Muscle of leg (tissue), 3 donors: ENCODE measurements at regions not wholly inside any gene's neighbourhood (a gene's known extent, or its start where the extent isn't known, plus 50 kb on each side); places are given as distances from the start of the nearest gene placed in this dataset.

Source experiments
- DNase-seq: peaks from one replicate; pipeline ENCODE4 v3.0.0; 2013
- H3K27ac ChIP-seq: one replicate; pipeline ENCODE4 v1.5.1; 2013; ENCODE audit warnings: mild to moderate bottlenecking, low read length, control low read depth
- H3K27me3 ChIP-seq: one replicate; pipeline ENCODE4 v1.6.1; 2013; ENCODE audit warnings: low read length; ENCODE audit not compliant: control insufficient read depth, insufficient read depth
- H3K36me3 ChIP-seq: one replicate; pipeline ENCODE4 v1.6.1; 2013; ENCODE audit warnings: low read length; ENCODE audit not compliant: control insufficient read depth, insufficient read depth
- H3K4me1 ChIP-seq: one replicate; pipeline ENCODE4 v1.6.1; 2013; ENCODE audit warnings: low read length; ENCODE audit not compliant: control insufficient read depth, insufficient read depth
- H3K4me3 ChIP-seq: one replicate; pipeline ENCODE4 v1.5.1; 2013; ENCODE audit warnings: low read length, control low read depth
- H3K9me3 ChIP-seq: replicated peaks from 2 replicates; pipeline ENCODE4 v1.6.1; 2013; ENCODE audit warnings: low read depth, low read length; ENCODE audit not compliant: control insufficient read depth
- WGBS: methylation state at CpG from one replicate; pipeline ENCODE4 v1.1.5; 2013; ENCODE audit warnings: missing lambda C conversion rate; ENCODE audit not compliant: insufficient coverage; 5-methylcytosine and 5-hydroxymethylcytosine counted together

GRCh38 chr15:87527416-87527815, 729.1 kb downstream of the NTRK3 start:
- no CpG with 5 or more reads among the region's 4 CpGs for WGBS
- no peak for DNase-seq

GRCh38 chr15:87523516-87523915, 733.0 kb downstream of the NTRK3 start:
- no peaks in the 10 kb centered on the region for H3K36me3 ChIP-seq
- no peaks in the 10 kb centered on the region for H3K9me3 ChIP-seq
- H3K4me1 ChIP-seq, result no peaks in the 10 kb centered on the region
- no peak overlapping the region for H3K27ac ChIP-seq
- H3K27me3 ChIP-seq, result no peaks in the 10 kb centered on the region
- no CpG with 5 or more reads among the region's 2 CpGs for WGBS
- no peak for DNase-seq
- no peak overlapping the region for H3K4me3 ChIP-seq

More at GRCh38 chr15:87527416-87527815, 729.1 kb downstream of the NTRK3 start:
- Histone ChIP-seq H3K9me3 (no peaks in the 10 kb centered on the region), H3K27ac (no peak overlapping the region), H3K4me3 (no peak overlapping the region), H3K27me3 (no peaks in the 10 kb centered on the region), H3K36me3 (no peaks in the 10 kb centered on the region), H3K4me1 (no peaks in the 10 kb centered on the region)

- H3K36me3 ChIP-seq, result no peaks in the 10 kb centered on the region
- no peaks in the 10 kb centered on the region for H3K9me3 ChIP-seq
- H3K27me3 ChIP-seq, result no peaks in the 10 kb centered on the region
- H3K4me1 ChIP-seq, result no peaks in the 10 kb centered on the region
- no peak for DNase-seq
- H3K27ac ChIP-seq, result no peak overlapping the region
- no CpG with 5 or more reads among the region's 1 CpG for WGBS
- no peak overlapping the region for H3K4me3 ChIP-seq
Measured at GRCh38 chr15:87522997-87523396, 733.5 kb downstream of the NTRK3 start.

GRCh38 chr15:87518957-87519356, 737.6 kb downstream of the NTRK3 start:
- H3K4me1 ChIP-seq, result no peaks in the 10 kb centered on the region
- 75% methylated on average over 1 of the region's 3 CpGs for WGBS
- H3K9me3 ChIP-seq, result no peaks in the 10 kb centered on the region
- H3K4me3 ChIP-seq, result no peak overlapping the region
- no peak for DNase-seq
- no peak overlapping the region for H3K27ac ChIP-seq
- no peaks in the 10 kb centered on the region for H3K36me3 ChIP-seq
- no peaks in the 10 kb centered on the region for H3K27me3 ChIP-seq

- no peaks in the 10 kb centered on the region for H3K9me3 ChIP-seq
- DNase-seq, result no peak
- H3K36me3 ChIP-seq, result no peaks in the 10 kb centered on the region
- no peak overlapping the region for H3K4me3 ChIP-seq
- no peaks in the 10 kb centered on the region for H3K27me3 ChIP-seq
- H3K27ac ChIP-seq, result no peak overlapping the region
- no CpG with 5 or more reads among the region's 2 CpGs for WGBS
- no peaks in the 10 kb centered on the region for H3K4me1 ChIP-seq
Measured at GRCh38 chr15:87508086-87508485, 748.5 kb downstream of the NTRK3 start.

- Histone ChIP-seq H3K36me3 (no peaks in the 10 kb centered on the region), H3K27ac (no peak overlapping the region), H3K9me3 (no peaks in the 10 kb centered on the region), H3K4me3 (no peak overlapping the region), H3K4me1 (no peaks in the 10 kb centered on the region), H3K27me3 (no peaks in the 10 kb centered on the region)
- 92% methylated on average over 2 of the region's 2 CpGs for WGBS
- no peak for DNase-seq
Measured at GRCh38 chr15:87502173-87502572, 754.4 kb downstream of the NTRK3 start.

GRCh38 chr15:87500240-87500639, 756.3 kb downstream of the NTRK3 start:
- H3K4me3 ChIP-seq, result no peak overlapping the region
- no peak for DNase-seq

GRCh38 chr15:87498560-87498959, 758.0 kb downstream of the NTRK3 start:
- H3K36me3 ChIP-seq, result no peaks in the 10 kb centered on the region
- DNase-seq, result peak; percentile 24
- no CpG with 5 or more reads among the region's 5 CpGs for WGBS
- no peak overlapping the region for H3K4me3 ChIP-seq
- no peaks in the 10 kb centered on the region for H3K9me3 ChIP-seq
- no peak overlapping the region for H3K27ac ChIP-seq
- H3K4me1 ChIP-seq, result no peaks in the 10 kb centered on the region
- H3K27me3 ChIP-seq, result no peaks in the 10 kb centered on the region

More at GRCh38 chr15:87500240-87500639, 756.3 kb downstream of the NTRK3 start:
- Histone ChIP-seq H3K4me1 (no peaks in the 10 kb centered on the region), H3K27ac (no peak overlapping the region), H3K36me3 (no peaks in the 10 kb centered on the region), H3K9me3 (no peaks in the 10 kb centered on the region), H3K27me3 (no peaks in the 10 kb centered on the region)
- WGBS, result 55% methylated on average over 3 of the region's 7 CpGs

- Histone ChIP-seq H3K9me3 (no peaks in the 10 kb centered on the region), H3K27me3 (no peaks in the 10 kb centered on the region), H3K27ac (no peak overlapping the region), H3K4me1 (no peaks in the 10 kb centered on the region), H3K4me3 (no peak overlapping the region), H3K36me3 (no peaks in the 10 kb centered on the region)
- DNase-seq, result no peak
- no CpG with 5 or more reads among the region's 2 CpGs for WGBS
Measured at GRCh38 chr15:87496795-87497194, 759.7 kb downstream of the NTRK3 start.

GRCh38 chr15:87496109-87496508, 760.4 kb downstream of the NTRK3 start:
- Histone ChIP-seq H3K4me3 (no peak overlapping the region), H3K9me3 (no peaks in the 10 kb centered on the region), H3K4me1 (no peaks in the 10 kb centered on the region), H3K27me3 (no peaks in the 10 kb centered on the region), H3K36me3 (no peaks in the 10 kb centered on the region), H3K27ac (no peak overlapping the region)
- no peak for DNase-seq
- 80% methylated on average over 2 of the region's 2 CpGs for WGBS

GRCh38 chr15:87493803-87494202, 762.7 kb downstream of the NTRK3 start:
- no peaks in the 10 kb centered on the region for H3K9me3 ChIP-seq
- H3K27me3 ChIP-seq, result no peaks in the 10 kb centered on the region
- no peaks in the 10 kb centered on the region for H3K36me3 ChIP-seq
- no peak overlapping the region for H3K4me3 ChIP-seq
- no peak overlapping the region for H3K27ac ChIP-seq
- DNase-seq, result no peak
- H3K4me1 ChIP-seq, result no peaks in the 10 kb centered on the region
